ENCODE measurements at regions not wholly inside any gene's neighbourhood (a gene's known extent, or its start where the extent isn't known, plus 50 kb on each side); places are given as distances from the start of the nearest gene placed in this dataset.

DNA sequence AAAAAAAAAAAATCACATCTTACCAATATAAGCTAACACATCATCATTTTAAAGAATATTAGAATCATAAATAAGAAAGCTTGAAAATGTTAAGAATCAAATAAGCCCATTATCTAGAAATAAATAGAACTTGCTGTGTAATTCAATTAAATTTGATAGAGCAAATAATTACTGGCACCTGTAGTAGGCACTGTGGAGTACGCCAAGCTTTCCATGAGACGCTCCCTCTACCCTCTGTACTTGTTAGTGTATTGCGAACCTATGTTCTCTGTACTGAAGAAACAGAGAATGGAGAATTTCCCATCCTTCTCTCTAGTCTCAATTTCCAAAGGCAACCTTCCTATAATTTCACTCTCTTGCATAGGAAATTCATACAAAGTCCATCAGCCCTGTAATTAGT, 61.7 kb upstream of the HAND2 start:
- no peak for DNase-seq (ENCODE audit: low read depth)

DNA sequence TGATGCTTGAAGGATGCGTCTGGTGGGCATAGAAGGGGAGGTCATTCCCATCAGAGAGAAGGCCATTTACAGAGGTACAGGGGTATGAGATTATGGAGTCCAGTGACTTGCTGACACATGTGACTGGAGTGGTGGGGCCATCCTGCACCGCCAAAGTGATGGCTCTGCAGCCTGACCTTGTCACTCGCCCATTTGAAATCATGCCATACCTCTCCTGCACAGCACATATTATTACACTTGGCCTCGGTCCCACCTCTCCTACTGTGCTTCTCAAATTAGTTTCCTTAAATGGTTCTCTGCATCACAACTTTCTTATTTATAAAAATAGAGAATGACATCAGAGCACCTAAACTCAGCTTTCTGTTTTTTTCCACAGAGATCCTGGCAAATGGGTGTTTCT, 60.7 kb upstream of the HAND2 start:
- DNase-seq (ENCODE audit: low read depth), result no peak

DNA sequence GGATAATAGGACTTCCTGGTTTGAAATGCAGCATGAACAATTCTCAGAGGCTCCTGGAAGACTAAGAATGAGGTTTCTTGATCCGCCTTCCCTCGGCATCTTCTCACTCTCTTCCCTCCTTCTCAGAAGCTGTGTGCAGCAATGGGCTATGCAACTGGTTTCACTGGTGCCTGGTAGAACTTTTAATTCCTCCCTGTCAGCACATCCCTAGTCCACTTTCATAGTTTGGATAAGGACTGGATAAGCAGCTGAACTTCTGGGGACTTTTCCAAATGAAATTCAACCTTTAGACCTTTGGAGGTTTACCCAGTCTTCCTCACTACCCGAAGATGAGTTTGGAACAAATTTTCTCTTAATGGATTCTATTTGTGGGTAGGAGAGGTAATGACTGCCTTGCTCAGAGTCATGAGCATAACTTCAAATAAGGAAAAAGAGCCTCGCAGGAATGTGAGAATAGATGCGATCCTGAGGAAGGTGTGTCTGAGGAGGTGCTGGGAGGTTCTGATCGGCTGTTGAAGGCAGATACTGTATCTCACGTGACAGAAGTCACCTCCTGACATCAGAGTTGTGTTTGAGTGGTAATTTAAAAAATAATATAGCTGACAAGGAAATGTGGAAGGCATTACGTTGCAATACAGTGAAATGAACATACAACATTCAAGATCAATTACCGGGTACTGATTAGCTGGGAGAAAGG, 56.0 kb upstream of the HAND2 start:
- DNase-seq (ENCODE audit: low read depth), result no peak

DNA sequence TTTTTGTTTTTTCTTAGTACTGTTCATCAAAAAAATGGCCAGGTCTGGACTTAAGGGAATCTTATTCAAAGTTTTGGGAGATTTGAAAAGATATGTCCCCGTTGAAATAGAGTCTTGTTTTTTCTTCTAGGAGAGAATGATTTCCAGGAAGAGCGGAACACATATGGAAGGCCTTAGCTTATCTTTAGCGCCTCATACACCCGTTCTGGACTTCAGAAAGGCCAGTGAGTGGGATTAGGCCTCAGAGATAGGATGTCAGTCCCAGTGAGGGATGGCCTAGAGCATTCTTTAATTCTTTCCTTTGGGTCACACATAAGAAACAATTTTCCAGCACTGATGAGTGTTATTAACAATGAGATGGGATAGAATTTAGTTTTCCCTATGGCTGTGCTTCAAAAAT, 54.5 kb upstream of the HAND2 start:
- DNase-seq (ENCODE audit: low read depth), result no peak

Data from GM04503 (cell line).